GM18511 (cell line): ENCODE measurements at regions not wholly inside any gene's neighbourhood (a gene's known extent, or its start where the extent isn't known, plus 50 kb on each side); places are given as distances from the start of the nearest gene placed in this dataset.
"Not testable (repeated sequence)": the region's sequence is repeated elsewhere in the genome, so short reads cannot be mapped to it uniquely, and the experiment has no call there.

Experiments used
- ATAC-seq: cut with Tn5 transposase; IDR thresholded peaks from one replicate; pipeline ENCODE4 v1.9.1; 2021; ENCODE audit warnings: mild to moderate bottlenecking, moderate library complexity; ENCODE audit not compliant: unreplicated experiment

DNA sequence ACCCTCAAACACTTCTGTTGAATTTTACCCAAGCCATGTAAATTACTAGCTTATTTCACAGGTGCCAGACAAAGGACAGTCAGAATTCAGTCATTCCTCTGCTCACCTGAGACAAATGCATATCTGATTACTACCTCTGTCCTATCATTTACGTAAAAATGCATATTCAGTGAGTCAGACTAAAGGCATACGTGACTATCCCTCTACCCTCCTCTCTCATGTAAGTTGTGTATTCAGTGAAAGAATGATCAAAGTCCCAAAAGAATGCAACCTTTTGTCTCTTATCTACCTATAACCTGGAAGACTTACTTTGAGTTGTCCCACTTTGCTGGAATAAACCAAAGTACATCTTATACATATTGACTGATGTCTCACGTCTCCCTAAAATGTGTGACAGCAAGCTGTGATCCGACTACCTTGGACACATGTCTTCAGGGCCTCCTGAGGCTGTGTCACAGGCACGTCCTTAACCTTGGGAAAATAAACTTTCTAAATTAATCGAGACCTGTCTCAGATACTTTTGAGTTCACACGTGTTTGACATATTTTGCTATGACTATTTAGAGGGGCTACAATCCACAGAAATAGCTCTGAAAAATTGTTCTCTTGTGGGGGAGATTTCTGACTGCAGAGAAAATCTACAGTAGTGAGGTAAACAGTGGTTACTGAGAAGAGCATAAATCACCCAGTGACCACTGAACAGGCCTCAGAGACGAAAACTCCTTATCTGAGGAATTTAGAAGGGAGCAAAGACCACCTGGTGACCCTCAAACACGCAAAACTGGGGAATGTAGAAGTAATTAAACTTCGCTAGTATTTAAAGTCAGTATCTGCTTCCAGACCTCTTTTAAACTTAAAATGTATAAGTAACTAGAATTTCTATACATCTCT lies 1575.8 kb downstream of the STIM2 start:
- ATAC-seq, result no peak

DNA sequence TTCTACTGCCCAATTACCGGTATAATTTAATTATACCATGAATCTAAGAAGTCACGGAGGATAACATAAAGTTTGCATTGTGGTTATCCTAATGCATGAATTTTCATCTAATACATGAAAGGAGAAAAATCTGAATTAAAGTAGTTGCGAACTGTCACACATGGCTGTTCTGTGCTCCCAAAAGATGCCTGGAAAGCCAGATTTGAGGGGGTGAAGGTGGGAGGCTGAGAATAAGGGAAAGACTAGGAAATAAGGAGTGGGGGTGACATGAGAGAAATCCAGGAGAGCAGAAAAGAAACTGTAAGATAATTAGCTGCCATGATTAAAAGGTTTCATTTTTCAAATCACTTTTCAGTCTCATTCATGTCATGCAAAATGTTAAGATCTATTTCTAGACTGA lies 1582.7 kb downstream of the STIM2 start:
- no peak for ATAC-seq

DNA sequence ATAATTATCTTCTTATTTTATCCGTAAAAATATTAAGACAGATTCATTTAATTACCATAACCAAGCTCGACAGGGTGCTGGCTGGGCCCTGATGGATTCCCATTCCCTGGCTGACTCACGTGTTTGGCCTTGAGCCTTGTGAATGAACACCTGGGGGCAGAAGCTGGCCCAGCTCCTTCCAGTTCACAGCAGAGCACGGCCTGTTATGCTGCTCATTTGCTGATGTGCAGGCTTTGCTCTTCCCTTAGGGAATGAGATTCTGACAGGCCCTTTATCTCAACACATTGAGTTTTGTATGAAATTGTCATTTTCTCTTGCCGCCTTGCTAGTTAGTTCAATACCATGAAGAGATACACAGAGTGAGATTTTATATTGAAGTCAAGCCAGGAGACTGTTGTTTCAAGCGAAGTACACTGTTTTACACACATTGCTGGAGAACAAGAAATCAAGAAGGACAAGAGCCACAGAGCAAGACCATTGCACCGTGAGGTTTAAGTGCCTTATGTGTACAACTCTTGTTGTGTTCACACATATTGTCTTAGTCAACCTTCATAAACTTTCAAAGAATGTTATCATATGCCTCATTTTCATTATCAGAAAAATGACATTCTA lies 1583.3 kb downstream of the STIM2 start:
- no peak for ATAC-seq

DNA sequence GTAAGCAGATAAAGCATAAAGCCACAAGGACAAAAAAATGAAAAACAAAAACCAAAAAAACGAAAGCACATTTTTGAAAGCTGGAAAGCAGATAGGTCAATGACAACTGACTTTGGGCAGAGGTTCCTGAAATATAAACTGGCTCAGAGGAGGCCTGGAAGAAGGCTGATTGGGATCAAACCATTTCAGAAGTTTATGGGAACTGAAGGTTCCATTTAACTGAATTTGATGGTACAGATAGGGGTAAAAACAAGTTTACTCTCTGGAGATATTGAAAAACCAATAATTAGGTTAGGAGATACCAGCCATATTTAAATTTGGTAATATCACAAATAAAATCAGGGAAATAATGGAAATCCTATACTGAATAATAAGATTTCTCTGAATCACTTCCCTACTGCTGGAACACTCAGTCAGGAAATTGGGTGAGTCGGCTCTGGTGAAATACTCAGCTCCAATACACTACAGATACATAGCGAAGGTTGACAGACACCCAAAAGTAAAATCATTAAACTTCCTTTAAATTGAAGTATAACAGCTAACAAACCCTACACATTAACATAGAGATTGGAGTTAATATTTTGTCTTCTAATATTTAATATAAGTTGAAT lies 1584.3 kb downstream of the STIM2 start:
- ATAC-seq, result no peak

DNA sequence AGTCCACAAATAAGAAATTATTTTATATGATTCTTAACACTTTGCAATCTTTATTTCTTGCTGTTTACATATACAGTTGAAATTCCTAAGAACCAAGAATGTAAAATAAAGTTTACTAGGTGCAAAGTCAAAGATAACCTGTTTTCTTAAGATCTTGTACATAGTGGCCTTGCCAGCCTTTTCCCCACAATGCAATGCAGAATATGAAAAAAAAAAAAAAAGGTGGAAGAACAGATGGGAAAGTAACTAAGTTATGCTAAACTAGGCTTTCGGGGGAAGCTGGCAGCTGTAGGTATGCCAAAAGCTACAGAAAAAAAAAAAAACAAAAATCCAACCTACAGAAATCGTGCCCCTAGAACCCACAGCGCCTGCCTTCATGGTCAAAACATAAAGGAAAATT lies 1588.4 kb downstream of the STIM2 start:
- ATAC-seq, result no peak

DNA sequence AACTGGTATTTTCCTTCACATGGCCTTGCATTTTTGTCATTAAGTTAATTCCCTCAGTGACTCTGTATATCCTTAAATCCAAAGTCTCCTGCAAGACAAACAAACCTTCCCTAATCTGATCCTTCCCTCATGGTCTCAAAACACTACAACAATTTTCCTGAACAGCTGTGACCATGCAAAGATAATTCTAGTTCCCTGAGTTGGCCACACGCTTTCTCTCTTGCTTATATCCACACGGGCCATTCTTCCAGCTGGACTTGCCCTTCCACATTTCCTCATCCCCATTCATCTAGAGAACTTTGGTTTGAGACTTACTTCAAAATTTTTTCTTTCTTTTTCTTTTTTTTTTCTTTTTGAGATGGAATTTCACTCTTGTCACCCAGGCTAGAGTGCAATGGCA lies 1590.7 kb downstream of the STIM2 start:
- no peak for ATAC-seq

DNA sequence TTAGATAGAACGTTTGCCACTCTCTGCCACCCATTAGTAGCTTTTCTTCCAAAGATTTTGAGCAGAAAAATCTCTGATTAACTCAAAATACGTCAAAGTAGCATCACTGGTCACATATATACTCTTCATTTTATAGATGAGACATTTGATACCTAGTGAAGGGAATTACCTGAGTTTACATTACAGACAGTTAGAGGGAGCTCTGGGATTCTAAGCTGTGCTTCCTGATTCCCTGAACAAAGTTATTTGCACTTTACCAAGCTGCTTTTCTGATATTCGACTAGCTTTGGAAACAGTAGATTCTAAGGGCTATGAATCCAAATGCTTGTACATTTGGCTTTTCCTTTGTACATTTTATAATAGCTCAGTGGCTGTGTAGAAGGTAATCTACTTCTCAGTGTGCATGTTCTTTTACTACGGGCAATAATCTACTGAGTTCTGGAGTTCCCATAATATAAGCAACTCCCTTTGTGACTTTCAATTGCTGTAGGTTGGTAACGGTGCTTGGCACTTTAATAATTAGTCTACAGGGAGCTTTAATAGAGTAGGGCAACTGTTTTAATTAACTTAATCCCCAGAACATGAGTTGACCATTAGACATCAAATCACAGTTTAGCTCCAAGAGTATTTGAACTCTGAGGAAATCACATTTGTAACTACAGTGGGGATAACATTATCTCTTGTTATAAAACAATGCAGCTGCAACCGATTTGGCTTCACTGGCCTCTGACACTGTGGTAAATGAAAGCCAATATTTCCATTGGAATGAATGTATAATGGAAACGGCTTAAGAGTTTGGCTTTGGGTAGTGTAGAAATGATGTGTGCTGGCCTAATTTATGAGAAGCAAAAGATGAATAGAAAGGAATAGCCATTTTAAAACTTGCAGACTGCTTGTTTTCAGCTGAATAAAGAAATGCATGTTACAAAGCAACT lies 1602.4 kb downstream of the STIM2 start:
- no peak for ATAC-seq

DNA sequence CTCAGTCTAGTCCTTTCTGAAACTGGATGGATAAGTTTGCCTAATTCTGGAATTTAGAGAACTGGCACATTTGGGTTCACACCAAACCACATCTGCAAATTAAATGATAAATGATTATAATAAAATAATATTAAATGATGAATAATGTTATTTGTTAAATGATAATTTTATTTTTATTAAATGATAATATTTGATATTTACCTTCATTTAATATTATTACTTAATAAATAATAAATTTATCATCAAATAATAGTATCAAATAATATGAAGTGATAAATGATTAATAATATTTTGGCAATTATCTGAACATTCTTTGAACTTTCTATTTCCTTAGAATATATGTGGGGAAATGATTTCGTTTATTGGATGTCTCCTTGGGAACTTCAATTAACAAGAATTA lies 1604.2 kb downstream of the STIM2 start:
- no peak for ATAC-seq

DNA sequence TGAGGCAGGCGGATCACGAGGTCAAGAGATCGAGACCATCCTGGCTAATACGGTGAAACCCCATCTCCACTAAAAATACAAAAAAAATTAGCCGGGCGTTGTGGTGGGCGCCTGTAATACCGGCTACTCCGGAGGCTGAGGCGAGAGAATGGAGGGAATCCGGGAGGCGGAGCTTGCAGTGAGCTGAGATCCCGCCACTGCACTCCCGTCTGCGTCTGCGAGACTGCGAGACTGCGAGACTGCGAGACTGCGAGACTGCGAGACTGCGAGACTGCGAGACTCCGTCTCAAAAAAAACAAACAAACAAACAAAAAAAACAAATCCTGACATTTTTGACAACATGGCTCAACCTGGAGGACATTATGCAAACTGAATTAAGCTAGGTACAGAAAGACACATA lies 1606.2 kb downstream of the STIM2 start:
- ATAC-seq, result not testable (repeated sequence)

DNA sequence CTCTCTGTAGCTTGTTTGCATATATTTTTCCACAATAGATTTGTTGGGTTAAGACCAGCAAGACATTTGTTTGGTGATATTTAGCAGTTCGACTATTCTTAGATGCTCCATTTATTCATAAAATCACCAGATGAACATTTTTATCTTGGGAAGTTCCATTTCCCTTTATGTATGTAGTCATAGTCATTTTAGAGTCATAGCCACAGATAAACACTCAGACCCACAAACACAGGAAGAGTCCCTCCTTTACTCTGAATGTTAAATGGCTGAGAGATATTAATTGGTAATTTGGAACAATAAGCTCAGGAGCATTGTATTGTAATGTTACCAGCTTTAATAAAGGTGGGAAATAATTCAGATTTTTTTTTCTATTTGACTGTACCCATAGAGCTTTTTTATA lies 1608.7 kb downstream of the STIM2 start:
- ATAC-seq, result no peak

DNA sequence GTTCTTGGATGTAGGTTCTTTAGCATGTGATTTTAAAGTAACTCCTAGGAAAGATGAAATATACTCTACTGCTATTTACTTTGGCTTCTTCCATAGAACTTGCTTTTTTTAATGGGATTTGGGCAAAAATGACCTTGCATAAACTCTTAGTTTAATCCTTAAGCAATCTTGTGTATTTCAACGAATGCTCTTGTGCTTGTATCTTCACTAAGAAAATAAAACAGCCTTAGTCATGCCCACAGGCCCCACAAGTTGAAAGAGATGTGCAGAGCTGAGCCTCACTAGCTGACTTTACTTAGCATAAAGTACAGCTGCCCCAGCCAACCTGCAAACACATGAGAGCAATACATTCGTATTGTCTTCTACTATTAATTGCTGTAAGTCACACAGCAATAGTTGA lies 1609.2 kb downstream of the STIM2 start:
- no peak for ATAC-seq

DNA sequence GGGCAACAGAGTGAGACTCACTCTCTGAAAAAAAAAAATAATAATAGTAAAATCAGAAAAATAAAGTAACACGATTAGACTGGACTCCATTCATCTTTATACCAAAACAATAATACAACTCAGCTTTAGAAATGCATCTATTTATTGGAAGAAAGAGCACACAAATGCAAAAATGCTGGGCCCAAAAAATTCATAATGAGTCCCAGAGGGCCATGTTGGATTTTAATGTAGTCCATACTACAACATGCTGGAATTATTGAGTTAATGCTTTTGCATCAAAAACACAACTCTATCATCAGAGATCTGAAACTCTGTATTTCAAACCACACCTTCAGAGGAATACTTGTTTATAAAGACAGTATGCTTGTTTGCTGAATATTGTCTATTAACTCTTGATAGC lies 1614.7 kb downstream of the STIM2 start:
- no peak for ATAC-seq

DNA sequence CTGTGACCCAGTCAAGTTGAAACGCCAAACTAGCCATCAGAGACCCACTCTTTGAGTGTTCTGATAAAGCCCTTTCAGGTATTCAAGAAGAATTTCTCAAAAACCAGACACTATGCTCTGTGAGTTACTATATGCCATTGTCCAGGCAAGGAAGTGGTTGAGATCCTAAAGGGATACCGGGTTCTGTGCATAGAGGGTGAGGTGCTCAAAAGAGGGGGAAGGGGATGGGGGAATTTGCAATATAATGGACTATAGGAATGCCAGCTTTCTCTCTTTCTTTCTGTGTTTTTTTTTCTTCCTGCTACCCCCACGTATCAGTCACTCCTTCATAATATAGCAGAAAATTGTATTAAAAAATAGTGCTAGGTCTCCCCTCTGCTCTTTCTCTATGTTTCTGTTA lies 1619.0 kb downstream of the STIM2 start:
- no peak for ATAC-seq

DNA sequence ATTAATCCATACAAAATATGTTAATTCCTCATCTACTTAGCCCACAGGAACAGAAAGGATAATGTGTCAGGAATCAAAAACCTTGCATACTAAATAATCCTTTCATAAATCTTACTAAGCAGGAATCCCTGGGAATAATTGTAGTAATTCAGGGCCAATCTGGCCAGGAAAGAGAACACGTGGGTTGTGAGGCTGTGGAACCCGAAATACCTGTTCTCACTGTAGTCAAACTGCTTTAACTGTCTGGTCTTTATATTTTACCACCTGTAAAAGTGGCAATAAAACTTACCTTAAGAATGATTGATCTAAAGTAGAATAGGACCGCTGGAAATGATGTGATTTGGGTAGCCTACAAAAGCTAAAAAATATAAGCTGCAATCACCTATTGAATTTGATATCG lies 1620.9 kb downstream of the STIM2 start:
- ATAC-seq, result no peak

DNA sequence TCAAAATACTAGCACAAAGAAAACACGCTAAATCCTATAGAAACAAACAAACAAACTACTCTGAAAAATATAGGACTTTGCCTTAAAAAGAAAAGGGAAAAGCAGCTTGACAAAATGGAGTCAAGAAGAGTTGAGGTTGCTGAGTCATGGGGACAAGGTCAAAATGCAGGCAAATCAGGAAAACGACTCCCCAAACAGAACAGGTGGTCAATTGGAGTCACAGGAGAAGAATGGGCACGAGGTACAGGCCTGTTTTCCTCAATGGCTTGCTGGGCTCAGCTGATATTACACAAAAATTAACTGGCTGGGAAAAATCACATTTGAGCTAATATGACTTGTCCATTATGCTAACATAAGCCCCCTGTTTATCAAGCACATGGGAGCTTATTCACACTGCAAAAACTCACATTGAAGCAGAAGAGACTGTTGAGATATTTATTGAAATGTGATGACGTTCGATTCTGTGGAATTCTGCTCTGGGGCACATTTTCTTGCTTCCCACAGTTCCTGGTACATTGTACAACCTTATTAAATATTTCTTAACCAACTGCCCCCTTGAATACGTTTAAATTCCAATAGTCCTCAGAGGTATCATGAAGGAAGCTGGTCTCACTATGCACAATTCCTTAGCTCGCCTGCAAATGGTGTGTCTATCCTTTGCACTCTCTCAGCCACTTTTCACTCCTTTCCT lies 1622.1 kb downstream of the STIM2 start:
- ATAC-seq, result no peak

DNA sequence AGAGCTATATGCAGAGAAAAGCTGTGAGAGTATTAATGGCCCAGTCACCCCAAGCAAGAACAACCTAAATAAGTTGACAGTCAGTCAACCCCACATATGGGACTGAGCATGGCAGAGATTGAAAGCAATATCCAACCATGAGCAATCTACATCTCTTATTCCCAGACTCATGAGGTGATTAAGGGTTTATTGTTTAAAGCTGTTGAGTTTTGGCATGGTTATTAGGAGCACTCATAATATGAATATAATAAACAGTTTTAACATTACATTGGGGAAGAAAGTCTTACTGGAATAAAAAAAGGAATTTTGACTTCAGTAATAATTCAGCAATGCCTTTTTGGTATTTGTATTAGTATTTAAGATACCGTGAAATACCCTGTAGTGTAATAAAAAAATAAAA lies 1627.4 kb downstream of the STIM2 start:
- no peak for ATAC-seq

DNA sequence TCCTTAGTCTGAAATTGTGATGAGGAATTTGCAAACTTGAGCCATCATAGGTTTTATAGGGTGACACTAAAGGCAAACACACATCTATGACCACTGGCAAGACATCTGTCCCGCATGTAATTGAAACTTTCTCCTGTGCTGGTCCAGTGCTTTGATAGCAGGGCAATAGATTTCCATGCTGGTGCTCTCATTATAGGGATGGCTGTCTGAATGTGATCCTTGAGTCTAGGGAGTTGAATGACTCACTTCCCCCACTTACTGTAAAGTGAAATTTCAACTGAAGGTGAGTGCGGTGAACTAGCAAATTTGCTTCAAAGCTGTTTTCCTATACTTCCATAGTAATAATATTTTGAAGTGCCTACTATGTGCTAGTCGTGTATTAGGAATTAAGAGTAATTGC lies 1630.0 kb downstream of the STIM2 start:
- no peak for ATAC-seq

DNA sequence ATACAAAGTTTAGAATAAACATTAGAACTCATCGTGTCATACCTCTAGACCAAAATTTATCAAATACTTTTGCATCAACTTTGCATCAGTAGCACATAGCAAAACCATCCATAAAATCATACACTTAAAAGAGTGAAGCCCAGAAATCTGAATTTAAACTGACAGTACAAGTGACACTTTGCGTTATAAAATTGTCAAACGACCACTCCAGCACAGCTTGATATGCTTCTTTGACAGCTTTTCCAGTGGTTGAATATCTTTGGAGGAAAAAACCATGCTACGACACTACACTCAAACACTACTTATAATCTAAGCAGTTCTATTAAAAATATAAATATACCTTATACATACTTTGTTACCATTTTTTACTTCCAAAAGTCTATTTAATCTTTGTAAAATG lies 1644.4 kb downstream of the STIM2 start:
- ATAC-seq, result no peak

DNA sequence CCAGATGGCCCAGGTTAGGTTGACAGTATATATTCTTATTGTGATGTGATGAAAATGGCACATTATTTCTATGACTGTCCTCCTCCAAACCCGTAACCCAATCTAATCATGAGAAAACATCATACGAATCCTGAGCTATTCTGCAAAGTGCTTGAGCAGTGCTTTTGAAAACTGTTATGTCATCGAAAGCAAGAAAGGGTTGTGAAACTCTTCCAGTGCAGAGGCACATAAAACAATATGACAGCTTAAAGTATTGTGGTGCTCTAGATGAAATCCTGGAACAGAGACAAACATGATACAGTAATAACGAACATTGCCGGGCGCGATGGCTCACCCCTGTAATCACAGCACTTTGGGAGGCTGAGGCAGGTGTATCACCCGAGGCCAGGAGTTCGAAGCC lies 1648.0 kb downstream of the STIM2 start:
- ATAC-seq, result no peak

DNA sequence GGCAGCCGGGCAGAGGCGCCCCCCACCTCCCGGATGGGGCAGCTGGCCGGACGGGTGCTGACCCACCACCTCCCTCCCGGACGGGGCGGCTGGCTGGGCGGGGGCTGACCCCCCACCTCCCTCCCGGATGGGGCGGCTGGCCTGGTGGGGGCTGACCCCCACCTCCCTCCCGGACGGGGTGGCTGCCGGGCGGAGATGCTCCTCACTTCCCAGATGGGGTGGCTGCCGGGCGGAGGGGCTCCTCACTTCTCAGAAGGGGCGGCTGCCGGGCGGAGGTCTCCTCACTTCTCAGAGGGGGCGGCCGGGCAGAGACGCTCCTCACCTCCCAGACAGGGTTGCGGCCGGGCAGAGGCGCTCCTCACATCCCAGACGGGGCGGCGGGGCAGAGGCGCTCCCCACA lies 1654.1 kb downstream of the STIM2 start:
- ATAC-seq, result not testable (repeated sequence)
